NCI-H2171 treated with DMSO at 0.1 percent for 48 hours (cell line): ENCODE measurements at regions not wholly inside any gene's neighbourhood (a gene's known extent, or its start where the extent isn't known, plus 50 kb on each side); places are given as distances from the start of the nearest gene placed in this dataset.
A peak's percentile ranks its signal among the peaks of the same experiment; 100 is the strongest.

Source experiments
- DNase-seq: peaks from one replicate; lab custom pipeline; 2025; lab: John Stamatoyannopoulos, UW

DNA sequence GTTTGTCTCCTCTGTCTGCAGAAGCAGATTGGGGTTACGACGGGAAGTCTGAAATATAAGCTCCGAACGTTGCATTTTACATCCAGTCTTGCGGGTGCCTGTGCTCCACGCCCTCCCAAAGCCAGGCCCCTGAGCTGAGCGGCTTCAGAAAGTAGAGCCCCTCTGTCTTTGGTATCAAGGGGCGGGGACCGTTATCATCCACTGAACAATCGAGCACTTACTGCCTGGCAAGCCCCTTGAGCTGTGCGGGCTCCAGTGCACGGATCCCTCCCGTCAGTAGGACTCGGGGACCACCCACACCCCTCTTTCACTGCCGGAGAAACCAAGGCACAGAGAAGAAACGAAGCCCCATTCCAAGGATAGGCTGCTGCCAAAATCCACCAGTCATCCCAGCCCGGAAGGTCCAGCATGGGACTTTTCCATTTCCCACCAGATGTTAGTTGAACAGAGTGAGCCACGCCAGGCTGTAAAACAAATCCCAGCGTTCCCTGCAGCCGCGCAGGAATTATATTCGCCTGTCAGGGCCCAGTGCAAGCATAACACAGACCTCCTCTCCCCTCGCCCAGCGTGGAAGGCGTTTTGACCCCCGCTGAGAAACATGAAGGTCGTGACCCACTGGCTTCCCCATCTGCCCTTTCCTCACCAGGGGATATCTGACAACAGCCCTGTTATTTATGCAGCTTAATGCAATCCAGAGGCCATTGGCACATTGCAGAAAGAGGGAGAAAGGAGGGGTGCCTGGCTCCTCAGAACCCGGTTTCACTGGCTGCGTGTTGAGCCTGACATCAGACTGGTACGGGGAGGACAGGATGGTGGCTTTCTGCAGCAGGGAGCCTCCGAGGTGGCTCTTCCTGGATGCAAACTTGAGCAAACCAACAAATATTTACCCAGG lies 212.2 kb upstream of the FOXF1 start:
- DNase-seq, result no peak

GRCh38 chr16:86298758-86299134 lies 211.6 kb upstream of the FOXF1 start:
- DNase-seq, result no peak

DNA sequence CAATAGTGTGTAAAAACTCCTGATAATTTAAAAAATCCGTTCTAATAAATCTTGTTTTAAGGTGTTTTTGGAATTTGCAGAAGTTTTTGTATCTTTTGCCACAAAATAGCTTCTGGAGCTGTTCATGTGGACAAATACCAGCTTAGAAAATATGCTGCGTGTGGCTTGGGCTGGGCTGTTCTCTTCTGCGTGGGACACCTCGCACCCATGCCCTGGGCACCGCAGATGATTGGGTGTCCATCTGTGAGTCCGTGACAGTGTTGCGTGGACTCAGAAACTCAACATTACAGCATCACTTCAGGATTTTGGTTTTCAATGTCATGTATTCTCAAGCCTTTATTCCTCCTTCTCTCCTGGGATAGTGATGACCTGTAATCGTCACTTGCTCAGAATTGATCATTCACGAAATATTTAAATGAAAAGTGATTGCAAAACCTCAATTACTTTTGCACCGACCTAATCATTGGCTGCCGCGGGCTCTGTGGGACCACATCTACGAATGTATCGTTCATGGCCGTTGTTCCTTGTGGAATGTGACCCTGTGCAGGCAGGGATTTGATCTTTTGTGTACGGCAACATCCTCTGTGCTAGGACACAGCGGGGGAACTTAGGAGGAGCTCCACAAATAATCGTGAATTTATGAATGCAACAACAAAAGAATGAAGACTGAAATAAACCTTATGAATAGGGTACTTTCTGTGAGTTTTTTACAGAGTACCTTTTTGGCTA lies 210.3 kb upstream of the FOXF1 start:
- DNase-seq, result no peak

DNA sequence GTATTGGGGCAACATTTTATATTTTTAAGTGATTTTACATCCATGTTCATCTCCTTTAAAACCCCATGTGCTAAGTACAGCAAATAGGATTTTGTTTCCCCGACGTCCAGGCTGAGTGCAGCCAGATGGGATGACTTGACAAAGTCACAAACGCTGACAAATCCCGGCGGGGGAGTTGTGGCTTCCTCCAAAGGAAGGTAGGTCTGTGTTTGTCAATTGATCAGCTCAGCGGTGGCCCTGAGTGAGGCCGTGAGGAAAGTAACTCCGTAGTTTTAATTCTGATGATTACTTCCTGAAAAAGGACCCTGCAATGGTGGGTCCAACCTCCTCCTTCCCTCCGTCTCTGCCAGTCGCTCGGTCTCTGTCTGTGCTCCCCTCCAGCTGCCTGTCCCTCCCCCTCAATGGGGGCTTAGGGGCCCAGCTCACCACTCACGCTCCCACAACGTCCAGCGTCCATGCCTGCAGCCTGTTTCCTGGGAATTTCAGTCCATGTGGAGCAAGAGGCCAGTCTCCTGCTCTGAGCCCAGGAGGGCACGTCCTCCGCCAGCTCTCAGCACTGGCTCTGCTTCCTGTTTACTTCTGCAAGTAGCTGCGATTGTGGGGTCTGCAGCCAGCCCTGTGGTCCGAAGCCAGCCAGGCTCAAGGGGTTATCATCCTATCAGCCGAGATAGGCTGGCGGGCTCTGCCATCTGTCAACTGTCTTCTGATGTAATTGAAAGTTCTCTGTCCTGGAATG lies 209.4 kb upstream of the FOXF1 start:
- peak; percentile 21 for DNase-seq

GRCh38 chr16:86302421-86303109 lies 207.8 kb upstream of the FOXF1 start:
- DNase-seq, result no peak

DNA sequence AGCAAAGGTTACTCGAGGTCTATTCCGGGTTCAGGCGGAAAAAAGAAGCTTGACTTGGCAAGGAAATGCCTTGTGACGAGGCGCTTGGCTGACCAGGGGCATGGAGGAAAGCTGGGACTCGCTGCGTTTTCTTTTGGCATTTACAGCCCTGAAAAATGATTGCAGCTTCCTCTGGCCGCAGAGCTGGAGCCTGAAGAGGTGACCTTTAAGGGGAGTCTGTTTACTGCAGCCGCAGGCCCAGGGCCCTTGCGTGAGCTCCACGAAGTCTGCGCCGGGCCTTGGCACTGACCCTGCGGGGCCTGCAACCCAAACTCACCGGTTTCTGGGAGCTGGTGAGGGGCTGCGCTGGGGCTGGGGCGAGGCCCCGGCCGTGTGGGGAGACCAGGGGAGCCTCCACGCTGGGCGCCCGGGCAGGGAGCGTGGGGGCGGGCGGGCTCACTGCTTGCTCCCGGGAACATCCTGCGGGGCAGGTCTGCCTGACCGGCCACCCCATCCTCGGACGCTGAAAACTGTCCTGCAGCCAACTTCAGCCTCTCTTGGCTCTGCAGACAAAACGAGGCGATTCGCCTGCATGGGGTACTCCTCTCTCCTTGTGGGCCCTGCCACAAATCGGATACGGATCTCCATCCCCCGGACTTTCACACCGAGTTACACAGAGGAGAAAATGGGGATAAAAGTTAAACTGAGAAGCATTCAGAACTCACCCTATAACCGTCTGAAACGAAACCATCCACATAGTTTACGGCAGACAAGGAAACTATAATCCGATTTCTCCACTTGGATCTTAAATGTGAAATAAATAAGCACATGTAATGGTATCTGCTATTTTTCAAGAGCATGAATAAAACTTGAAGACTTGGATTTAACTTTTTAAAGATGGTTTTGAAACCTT lies 206.3 kb upstream of the FOXF1 start:
- no peak for DNase-seq

DNA sequence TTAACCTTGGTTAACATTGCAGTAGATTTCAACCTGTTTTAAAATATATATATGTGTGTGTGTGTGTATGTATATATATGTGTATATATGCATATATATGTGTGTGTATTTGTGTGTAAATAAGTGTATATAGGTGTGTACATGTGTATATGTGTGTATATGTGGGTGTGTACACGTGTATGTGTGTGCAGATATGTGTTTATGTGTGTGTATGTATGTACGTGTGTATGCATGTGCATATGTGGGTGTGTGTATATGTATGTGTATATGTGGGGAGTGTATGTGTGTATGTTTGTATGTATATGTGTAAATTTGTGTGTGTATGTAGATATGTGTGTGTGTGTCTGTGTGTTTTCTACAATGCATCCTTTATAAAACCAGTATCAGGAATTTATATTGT lies 205.5 kb upstream of the FOXF1 start:
- no peak for DNase-seq

- no peak for DNase-seq
Observed at GRCh38 chr16:86305440-86305839, 204.9 kb upstream of the FOXF1 start.

- DNase-seq, result no peak
Observed at GRCh38 chr16:86306011-86306644, 204.2 kb upstream of the FOXF1 start.

DNA sequence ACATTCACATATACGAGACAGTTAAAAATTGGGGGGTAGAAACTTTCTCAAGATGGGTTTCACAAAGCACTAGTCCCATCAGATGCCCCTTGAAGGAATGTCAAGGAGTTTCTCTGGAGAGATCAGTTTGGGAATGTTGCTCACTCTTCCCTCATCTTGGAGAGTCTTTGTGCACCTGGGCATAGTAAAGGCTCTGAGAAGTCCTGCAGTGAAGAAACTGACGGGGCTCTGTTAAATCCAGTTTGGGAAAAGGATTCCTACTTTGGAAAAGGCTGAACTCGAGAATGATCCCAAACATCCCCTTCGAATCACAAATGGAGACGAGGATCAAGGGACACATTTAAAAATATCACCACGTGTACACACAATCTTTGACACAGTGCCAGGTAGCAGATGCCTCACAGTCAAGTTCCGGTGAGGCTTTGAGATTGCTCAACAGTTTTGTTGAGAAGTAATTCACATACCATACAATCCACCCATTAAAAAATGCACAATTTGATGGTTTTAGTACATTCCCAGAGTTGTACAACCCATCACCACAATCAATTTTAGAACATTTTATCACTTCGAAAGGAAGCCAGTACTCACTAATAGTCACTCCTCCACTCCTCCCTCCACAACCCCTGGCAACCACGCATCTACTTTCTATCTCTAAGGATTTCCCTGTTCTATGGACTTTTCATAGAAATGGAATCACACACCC lies 203.4 kb upstream of the FOXF1 start:
- DNase-seq, result no peak

DNA sequence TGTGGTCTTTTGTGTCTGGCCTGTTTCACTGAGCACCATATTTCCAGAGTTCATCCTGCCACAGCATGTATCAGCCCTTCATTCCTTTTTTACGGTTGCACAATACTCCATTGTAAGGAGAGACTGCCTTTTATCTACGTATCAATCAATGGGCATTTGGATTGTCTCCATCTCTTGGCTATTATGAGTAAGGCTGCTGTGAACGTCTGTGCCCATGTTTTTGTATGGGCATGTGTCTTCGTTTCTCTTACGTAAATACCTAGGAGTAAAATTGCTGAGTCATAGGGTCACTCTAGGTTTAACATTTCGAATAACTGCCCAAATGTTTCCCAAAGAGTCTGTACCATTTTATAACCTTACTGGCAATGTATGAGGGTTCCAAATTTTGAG lies 202.8 kb upstream of the FOXF1 start:
- no peak for DNase-seq

DNA sequence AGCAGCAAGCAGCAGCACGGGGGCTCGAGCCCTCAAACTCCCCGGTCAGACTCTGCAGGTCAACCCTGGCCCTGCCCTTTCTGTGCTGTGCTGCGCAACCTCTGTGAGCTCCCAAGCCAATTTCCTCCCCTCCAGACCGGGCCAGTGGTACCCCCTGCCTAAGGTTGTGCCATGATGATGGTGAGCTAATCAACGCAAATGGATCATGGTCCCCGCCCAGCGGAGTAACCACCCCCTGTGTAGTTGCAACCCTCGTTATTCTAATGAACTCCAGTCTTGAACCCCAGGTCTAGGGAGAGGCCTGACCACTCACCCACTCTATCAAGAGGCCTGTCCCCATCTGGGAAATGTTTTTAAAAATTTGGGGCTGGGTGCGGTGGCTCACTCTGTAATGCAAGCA lies 201.8 kb upstream of the FOXF1 start:
- no peak for DNase-seq

DNA sequence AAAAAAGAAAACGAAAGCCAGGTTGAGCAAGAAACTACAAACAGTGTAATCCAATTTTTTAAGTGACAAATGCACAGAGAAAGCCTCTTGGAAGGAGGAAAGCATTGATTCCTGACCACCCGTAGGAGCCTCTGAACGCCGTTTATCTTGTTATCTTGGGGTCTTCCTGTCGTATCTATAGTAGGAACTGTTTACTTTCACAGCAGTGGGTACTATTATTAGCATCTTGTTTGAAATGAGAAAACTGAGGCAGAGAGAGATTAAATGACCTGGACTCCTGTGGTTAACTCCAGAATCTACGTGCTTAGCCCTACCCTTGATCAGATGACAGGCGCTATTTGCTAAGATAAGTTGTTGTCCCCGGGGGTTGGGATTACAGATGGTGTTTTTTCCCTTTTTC lies 196.7 kb upstream of the FOXF1 start:
- peak; percentile 24 for DNase-seq

DNA sequence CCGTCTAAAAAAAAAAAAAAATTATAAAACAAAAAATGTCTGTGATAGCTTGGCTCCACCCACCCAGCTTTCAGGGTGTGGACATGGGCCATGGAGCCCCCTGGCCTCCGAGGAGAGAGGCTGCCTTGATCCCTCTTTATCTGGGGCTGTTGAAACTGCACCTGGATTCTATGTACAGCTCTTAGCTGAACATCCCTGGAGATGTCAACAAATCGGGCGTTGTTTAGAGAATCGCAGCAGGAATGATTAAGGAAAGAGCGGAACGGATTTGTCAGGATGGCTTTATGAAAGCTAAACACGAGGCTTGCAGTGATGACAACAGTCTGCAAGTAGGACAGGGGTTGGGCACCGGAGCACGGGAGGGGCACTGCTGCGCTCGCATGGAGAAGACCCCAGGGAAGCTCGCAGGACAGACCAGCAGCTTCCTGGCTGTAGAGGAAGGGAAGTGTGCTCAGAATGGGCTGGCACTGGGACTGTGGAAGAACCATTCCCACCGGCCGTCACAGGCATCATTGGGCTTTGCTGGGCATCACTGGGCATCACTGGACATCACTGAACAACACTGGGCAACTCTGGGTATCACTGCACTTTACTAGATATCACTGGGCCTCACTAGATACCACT lies 195.8 kb upstream of the FOXF1 start:
- no peak for DNase-seq

- no peak for DNase-seq
Observed at GRCh38 chr16:86316967-86317812, 193.1 kb upstream of the FOXF1 start.

GRCh38 chr16:86317813-86318650 lies 192.3 kb upstream of the FOXF1 start:
- peak; percentile 6 for DNase-seq

- DNase-seq, result no peak
Observed at GRCh38 chr16:86319585-86320236, 190.6 kb upstream of the FOXF1 start.
